Hematopoietic multipotent progenitor cell treated with erythropoietin and hydrocortisone succinate and interleukin-3 and kit ligand, for 8 days (in vitro differentiated cells): ENCODE measurements at regions not wholly inside any gene's neighbourhood (a gene's known extent, or its start where the extent isn't known, plus 50 kb on each side); places are given as distances from the start of the nearest gene placed in this dataset.

Source experiments
- DNase-seq: peaks from one replicate; pipeline ENCODE4 v3.0.0-alpha.2; 2015

DNA sequence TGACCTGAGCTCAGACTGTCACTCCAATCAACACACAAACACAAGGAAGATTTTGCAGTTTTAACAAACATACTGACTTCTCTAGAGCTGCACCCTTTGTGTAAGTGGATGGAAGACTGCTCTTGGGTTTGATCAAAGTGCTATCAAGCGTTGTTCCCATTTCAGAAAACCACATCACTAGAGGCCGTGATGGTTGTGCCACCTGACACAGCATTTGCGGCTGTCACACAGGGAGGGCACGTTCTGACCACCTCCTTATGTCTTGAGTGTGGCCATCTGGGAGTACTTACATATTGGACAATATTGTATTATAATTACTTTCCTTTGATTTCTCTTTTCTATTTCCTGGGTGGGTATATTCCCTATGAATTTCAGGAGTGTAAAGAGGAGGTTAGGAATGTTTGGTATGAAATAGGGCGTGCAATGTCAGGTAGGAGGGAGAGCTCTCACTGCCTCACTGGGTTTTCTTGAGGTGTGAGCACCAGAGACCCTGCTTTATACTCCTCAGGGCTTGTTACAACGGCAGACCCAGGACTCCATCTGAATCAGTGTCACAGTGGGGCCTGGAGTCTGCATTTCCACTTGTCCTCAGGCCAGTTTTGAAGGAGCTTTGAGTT, 74.3 kb downstream of the SYNE3 start:
- no peak for DNase-seq

DNA sequence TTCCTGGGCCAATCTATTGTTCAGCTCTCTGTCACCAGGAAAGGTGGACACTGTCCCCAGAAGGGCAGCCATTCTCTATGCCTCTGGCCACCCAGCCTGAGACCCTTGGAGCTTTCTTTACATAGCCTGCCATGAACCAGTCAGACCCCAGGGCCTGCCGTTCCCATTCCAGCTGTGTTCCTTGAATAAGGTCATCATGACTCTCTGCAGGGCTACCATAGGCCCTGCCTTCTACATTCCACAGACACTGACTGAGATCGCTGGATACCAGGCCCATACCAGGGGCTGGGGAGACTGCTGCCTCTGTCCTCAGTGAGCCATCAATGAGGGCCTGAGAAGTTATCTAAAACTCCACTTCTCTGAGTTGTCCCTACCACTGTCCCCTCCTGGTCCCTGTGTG, 75.5 kb downstream of the SYNE3 start:
- no peak for DNase-seq

DNA sequence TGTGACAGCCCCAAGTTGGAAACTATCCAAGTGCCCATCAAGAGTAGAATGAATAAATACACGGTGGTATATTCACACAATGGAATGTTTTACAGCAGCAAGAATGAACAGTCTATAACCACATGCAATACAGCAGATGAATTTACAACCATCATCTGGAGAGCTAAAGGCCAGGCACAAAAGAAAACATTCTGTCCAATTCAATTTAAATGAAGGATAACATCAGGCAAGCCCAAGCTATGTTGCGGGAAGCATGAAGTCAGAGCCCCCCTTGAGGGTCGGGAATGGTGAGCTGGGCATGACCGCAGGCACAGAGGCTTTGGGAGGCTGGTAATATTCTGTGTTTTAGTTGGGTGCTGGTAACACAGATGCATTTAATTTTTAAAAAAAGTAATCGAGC, 76.0 kb downstream of the SYNE3 start:
- DNase-seq: no peak

DNA sequence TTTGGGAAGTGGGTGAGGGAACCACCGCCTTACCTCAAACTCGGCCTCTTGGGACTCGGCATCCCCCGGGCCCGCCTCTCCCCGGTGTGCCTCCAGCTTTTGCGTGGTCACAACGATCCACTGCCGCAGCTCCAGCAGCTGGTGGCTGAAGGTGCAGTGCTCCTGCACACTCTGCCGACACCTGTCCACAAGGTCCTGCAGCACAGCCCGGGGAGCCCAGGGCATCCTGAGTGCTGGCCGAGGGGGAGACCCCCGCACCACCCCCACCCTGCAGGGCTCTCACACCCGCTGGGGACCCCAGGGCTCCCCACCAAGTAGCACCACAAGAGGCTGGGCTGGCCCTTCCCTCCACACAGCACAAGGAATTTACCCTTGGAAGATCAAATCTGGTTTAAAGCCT, 76.6 kb downstream of the SYNE3 start:
- no peak for DNase-seq

DNA sequence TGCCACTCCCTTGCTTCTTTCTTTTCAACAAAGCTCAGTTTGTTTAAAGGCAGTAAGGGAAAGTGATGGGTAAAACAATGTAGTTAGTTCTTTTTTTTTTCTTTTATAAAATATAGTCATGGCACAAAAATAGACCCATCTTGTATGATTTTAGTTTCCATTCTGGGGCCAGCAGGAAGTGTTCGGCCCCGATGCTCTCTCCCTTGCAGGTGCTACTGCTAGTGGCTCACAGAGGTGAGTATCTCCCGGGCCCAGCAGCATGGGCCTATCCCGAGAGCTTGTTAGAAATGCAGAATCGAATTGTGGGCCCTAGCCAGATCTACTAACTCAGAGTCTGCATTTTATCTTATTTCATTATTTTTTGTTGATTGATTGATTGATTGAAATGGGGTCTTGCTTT, 78.7 kb downstream of the SYNE3 start:
- DNase-seq: no peak

DNA sequence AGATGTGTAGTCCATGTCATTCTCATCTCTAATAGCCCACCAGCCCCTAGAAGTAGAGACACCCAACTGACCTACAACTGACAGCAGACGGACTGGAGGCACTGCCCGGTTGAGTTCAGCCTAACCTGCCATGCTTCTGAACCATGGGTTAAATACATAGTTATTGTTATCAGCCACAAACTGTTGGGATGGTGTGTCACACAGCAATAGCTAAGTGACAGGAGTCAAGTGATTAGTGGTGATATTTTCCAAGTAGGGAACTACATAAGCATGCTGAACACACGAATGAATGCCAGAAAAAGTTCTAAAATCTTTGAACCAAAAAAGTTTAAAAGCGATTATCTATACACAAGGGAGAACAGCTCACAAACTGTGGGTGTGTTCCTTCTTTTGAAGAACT, 80.1 kb downstream of the SYNE3 start:
- DNase-seq: peak; percentile 54

DNA sequence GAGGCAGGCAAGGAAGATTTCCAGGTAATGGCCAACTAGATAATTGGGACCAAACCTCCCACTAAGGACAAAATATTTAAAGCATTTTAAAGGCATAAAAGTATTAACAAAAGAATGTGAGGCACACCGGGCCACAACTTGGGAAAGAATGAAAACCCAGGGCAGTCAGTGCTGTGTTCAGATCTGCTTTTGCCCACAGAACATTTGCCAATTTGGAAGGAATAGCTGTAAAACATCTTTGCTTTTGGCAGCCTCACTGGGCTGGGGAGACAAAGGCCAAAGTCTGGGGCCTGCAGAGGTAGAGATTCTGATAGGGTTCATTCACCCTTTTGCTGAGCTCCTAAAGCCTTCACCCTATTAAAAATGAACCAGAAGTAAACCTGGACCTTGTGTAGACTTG, 82.3 kb downstream of the SYNE3 start:
- DNase-seq: no peak

DNA sequence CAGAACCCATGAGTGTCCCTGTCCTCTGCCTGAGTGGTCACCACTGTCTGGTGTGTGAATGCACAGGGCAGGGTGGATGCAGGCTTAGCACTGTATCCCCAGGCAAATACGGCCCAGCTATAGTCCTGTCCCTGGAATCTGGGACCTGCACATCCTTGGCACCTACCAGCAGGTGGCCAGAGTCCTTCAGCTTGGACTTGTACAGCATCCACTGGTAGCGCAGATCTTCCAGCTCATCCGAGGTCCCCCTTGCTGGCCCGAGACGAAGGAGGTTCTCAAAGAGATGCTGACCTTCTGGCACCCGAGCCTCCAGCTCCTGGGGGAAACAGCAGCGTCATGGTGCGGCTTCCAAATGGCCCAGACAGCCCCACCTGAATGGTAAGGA, 83.4 kb downstream of the SYNE3 start:
- no peak for DNase-seq

DNA sequence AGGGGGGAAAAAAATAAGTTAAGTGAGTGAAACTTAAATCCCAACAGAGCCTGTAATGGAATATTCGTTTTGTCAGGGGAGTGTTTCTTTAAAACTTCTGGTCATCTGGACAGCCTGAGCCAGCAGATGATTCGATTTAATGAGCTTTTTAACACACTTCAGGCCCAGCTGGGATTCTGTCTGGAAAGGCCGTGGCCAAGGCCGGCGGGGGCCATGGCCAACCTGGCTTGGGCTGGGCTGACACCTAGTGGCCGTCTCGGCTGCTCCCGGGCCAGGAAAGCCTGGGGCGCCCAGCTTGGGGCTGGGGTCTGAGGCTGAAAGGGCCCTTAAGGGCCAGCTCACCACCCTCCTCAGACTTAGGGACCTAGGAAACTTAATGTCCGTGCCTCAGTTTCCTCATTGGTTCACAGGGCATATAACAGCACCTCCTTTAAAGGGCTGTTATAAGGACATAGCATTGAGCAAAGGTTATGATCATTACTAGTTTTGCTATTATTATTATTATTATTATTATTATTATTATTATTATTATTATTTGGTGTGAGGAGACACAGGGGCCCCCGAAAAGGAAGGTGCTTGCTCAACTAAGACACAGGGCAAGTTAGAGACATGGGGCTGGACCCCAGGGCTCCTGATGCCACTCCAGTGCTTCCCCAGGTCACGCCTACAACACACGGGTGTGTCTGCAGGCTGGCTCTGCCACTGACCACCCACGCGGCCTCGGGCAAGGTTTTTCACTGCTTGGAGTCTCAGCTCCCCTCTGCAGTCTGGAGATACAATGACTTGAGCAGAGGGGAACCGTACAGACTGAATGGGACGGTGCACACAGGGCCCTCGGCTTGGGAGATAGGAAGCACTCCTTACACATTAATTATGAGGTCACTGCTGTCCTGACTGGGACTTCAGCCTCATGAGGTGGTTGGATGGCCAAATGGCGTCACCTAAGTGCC, 84.0 kb downstream of the SYNE3 start:
- DNase-seq: no peak

DNA sequence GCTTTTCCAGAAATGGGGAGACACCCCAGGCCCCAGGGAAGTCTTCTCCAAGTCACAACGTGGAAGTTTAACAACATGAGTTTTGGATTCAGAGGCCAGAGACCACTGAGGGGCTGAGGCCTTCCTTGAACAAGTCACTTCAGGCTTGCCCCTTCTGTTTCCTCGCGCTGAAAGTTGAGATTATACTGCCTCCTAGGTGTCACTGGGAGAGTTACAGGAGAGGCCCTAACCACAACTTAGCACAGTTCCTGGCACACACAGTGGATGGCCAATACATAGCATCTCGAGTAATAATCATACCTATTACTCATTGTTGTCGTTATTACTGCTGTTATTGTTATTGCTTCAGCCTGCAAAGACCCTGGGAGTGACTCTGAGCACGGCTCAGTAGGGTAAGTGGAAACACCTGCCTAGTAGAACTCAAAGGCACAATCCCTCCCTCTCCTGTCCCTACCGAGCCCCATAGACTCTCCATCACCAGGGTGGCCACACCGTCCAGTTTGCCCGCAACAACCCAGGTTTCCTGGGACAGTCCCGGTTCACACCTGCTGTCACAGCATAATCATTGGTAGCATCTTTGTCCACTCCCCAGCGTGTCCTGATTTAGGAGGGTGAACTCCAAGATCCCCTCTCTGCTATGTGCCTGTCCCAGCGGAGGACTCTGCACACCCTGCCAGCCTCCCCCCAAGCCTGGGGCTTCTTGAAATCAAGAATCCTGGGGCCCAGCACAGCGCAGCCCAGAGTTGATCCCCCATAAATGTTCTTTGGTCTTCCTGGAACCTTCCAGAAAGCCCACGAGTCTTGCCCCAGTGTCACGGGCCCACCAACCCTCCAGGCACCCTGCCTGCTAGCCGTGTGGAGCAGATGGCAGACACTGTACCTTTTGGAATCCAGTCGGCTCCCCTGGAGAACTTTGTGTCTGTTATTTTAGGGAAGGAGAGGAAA, 85.0 kb downstream of the SYNE3 start:
- DNase-seq: peak; percentile 40

DNA sequence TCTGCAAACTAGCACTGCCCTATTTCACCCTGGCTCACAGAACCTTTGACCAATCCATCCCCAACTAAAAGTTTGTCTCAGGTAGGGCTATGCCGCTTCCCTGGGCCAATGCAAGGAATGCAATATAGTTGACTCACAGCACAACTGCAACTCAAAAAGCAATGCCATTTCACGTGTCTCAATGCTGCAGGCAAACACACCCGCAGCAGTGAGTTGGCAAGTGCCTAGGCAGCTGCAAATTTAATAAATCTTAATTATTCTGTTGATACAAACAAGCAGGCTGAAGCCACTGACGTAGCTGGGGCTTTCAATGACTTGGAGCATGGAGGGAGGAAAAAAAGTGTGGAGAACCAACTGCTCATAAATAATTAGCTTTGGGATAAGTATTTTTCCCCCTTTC, 87.9 kb downstream of the SYNE3 start:
- no peak for DNase-seq

DNA sequence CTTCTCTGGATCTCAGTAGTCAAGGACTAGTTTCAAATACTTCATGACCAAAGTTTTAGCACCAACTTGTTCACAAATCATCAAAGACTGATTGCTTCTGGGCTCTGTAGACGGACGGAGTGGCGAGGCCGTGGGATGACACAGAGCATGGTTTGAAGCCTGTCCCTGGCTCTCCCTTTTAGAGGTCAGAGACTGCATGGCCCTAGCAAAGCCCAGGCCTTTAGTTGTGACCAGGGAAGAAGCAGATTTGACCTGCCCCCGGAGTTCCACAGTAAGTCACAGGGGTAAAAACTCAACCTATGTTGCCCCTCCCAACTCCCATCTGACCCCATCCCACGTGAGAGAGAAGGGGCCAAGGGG, 90.4 kb downstream of the SYNE3 start:
- no peak for DNase-seq

DNA sequence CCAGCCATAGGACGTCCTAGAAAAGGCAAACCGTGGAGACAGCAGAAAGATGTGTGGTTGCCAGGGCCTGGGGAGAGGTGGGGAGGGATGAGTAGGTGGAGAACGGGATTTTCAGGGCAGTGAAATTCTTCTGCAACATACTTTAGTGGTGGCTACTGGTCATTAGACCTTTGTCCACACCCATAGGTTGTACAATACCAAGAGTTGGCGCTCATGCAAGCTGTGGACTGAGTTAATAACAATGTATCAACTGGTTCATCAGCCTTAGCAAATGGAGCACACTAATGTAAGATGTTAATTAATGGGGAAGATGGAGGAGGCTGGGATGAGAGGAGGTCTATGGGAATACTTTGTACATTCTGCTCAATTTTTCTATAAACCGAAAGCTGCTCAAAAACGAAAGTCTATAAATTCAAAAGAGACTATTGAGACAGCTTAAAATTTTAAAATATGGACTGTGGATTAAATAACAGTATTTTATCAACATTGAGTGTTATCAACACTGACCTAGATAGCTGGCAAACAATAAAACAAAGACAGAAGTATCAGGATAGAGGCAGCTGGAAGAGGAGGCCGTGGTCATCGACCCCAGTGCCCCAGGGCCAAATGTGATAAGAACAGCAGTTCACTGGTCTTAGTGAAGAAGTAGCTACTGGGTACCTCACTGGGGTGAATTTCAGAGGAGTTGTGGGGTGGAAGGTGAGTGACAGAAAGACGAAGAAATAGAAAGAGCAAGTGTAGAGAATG, 90.9 kb downstream of the SYNE3 start:
- peak; percentile 7 for DNase-seq

DNA sequence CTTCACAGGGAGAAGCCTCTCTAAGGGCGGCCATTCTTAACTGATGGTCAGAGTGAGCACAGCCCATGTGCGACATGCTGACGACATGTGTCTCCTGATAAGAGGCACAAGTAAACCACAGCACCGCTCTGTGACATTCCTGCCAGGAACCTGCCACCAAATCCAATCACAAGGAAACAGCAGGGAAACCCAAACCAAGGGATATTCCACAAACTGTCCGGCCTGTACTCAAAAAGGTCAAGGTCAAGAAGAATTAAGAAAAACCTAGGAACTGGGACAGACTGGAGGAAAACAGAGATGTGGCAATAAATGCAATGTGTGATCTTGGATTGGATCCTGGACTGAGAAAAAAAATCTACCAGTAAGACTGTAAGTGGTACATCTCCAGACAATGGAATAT, 91.9 kb downstream of the SYNE3 start:
- DNase-seq: peak; percentile 71

DNA sequence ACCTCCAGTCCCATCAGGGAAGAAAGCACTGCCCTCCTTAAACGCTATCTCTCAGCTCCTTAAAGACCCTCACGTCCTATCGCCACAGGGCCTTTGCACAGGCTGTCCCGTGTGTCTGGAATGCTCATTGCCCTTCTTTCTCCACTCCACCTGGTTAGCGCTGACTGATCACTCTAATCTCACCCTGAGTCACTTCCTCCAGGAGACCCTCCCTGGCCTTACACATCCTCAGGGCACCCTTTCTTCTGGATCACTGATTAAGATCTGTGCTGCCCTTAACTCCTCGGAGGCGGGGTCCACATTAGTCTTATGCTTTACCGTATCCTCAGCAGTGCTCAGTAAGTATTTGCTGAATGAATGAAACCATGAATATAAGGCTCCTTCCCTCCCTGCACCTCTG, 94.7 kb downstream of the SYNE3 start:
- DNase-seq: no peak

DNA sequence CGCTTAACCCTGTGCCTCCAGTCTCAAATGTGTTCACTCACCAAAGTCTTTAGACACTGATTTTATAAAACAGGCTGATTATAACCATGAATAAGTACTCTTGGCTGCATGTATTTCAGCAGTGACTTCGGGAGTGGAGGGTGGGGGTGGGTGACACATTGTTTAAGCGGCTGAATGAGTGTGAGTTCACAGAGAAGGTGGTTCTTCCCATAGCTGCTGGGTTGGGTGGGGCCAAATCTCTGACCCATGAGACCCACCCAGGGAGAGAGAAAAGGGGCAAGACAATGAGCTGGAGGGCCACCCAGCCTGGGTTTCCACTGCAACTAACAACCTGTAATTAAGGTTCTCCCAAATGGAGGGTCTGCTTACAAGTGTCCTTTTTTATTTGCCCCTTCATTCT, 96.4 kb downstream of the SYNE3 start:
- no peak for DNase-seq

DNA sequence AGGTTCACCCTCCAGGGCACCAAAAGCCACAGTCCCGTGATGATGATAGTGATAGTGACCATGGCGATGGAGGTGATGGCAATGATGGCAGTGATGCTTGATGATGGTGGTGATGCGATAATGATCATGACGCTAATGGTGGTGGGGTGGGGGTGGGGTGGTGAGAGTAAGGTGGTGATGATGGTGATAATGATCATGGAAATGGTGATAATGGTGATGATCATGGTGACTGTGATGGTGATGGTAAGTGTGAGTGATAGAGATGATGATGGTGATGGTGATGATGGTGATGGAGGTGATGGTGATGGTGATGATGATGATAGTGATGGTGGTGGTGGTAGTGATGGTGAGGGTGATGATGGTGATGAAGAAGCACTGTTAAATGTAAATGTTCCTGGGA, 96.9 kb downstream of the SYNE3 start:
- DNase-seq: no peak

DNA sequence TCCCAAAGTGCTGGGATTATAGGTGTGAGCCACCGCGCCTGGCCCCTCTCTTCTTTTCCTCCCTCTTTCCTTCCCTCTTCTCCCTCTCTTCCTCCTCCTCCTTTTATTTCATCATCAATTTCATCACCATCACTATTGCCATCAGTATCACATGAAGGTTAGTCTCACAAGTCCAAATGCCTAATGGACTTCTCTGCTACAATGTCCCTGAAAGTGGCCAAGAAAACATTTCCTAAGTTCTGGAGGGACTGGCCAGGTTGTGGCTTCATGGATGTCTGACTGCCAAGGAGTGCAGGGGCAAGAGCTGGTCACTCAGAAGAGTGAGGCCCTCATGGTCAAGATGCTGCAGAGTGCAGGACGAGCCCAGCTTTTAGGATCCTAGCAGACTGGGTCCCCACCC, 97.6 kb downstream of the SYNE3 start:
- DNase-seq: no peak

DNA sequence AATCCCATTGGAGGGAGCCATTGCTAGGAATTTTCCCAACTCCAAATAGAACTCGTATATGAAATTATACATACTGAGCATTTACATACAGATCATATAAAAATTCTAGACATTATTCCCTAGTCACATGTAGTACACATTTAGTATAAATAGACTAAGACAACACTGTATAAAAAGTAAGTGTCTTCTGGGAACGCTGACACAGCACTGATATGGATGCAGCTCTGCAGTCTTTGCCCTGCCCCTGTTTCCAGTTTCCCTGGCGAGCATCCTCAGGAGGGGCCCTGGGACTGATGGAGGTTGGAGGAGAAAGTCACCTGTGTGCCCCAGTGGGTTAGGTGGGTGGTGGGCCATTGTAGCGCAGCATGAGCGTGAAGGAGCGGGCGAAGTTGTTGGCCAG, 97.8 kb upstream of the CLMN start:
- no peak for DNase-seq

DNA sequence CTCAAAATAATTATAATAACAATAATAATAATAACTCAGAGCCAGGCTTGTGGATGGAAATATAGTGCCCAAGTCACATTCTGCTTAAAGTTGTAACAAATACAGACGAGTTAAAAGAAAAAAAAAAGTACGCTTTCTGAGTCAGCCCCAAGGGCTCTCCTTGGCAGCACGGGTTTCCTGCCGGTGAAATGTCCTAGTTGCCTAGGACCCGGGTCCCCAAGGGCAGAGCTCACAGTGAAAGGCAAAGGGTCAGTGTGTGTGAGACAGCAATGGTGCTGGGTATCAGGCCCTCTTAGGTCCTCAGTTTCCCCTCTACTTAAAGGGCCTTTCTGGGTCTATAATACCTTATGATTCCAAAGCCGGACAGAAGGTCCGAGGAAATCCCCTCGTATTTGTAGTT, 96.3 kb upstream of the CLMN start:
- DNase-seq: no peak

DNA sequence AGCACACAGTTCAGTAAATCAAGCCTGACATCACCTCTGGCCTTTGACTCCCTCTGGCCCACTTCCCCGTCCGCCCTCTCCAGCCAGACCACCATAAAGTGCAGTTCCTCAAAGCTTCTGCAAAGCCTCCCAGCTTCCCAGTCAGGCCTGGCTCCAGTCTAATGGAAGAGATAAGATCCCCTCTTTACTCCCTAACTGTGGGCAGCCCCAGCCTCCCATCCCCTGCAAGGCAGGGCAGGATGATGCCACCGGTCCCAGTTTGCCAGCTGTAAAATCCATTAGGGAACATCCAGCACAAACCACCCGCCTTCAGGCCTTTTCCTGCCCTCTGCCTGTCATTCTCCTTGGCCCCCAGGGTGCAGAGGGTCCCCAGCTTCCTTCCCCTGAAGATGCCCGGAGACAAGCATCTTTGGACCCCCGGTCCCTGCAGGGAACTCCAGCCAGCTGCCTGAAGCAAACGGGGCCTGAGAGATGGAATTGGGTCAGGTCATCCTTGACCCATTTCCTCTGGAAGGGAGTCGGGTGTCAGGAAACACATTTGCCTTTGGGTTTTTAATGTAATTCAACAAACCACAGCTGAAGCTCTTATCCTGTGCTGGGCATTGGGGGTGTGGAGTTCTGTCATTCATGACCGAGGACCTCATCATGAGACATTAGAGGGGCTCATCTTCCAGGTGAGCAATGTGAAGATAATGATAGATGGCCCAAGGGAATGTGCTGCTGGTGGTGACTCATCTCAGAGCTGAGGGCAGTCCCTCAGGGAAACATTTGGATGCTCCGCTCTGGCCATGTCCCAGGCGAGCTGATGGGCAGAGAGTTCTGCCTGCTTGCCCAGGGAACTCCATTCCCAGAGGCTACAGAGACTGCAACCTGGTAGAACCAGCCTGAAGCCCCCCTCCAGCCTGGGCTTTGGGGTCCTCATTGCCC, 93.8 kb upstream of the CLMN start:
- DNase-seq: no peak

DNA sequence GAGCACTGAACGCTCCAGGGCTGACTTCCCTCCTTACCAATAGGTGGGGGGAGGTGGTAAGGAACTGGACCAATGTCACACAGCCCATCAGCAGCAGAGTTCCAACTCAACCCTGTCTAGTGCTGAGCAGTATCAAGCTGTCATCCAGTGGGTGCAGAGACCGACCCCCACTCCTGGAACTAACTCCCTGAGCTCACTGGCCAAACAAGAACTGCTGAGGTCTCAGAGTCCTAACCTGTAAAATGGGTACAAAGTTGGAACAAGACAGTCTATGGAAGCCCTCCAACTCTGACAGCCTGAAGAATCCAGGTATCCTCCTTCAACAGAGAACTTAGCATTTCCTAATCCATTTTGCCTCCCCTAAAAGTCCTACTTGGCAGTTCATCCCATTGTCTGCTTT, 91.1 kb upstream of the CLMN start:
- no peak for DNase-seq
